Stimulated activated CD8-positive, alpha-beta memory T cell treated with anti-CD3 and anti-CD28 coated beads, Interleukin-4, amount 100 ng/mL, for 4 hours (primary cell): ENCODE measurements at regions not wholly inside any gene's neighbourhood (a gene's known extent, or its start where the extent isn't known, plus 50 kb on each side); places are given as distances from the start of the nearest gene placed in this dataset.

Source experiments
- DNase-seq, 2 donors: peaks; one replicate each; pipeline ENCODE4 v3.0.0-alpha.2; 2020; ENCODE audit warnings: low read depth in 2 of 2, low spot score in 1 of 2

- no peak for DNase-seq
These were observed 98.6 kb downstream of the BCL2L11 start for GRCh38 chr2:111219285-111219684.

DNA sequence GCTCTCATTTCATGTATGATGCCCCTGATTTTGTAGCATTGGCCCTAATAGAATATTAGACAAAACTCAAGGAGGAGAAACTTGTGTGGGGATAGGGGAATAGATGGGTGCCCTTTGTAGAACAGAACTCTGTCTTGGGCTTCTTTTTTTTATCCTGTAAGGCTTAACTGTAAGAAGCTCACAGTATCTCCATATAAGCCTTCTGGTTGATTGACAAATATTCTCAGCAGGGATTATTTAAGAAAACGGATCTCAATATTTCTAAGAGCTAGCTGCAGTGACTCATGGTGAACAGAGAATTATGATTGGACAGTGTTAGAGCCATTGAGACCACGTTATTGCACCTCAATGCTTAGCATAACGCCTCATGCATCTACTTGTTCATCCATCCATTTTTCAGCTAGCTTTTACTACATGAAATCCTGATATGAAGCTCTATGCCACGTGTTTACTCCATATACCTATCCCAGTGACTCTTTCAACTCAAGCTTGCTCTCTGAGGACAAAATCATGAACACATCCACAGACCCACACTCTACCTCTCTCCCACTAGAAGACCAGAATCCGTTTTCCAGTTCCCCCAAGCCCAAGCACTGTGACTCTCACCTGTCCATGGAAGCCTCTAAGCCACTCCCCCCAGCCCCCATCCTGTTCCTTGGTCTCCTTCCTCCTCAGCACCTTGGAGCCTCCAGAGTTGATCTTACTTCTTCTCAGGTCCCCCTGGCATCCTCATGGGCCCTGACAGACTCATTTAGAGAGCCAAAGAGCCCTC lies 99.2 kb downstream of the BCL2L11 start:
- DNase-seq: no peak

GRCh38 chr2:111220962-111221361 lies 100.2 kb downstream of the BCL2L11 start:
- DNase-seq: no peak

- DNase-seq: no peak
These were observed 101.0 kb downstream of the BCL2L11 start for GRCh38 chr2:111221701-111222100.

DNA sequence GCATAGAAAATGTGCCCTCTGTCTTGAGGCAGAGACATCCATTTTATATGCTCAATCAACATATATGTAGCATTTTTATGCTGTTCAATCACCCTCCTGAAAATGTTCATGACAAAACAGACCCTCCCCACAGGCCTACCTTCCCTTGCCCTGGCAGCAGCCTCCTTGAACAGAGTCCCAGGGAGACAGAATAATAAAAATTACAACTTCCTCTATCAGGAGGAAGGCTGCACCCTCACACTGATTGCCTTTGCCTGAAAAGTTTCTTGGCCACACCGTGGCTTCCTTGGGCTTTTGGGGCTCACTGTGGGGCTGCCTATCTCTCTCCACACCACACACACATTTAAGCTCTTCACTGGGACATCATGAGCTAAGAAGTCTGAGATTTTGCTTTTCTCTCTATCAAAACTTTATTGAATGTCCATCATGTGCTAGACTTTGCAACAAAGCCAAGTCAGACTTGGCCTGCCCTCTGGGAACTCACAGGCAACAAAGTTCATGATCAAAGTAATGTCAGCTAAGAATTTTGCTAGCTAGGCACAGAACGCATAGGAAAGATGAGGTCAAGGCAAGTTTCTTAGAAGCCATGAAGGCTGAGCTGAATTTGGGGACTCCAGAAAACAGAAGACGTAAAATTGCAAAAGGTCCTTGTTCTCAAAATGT lies 101.6 kb downstream of the BCL2L11 start:
- DNase-seq: no peak

DNA sequence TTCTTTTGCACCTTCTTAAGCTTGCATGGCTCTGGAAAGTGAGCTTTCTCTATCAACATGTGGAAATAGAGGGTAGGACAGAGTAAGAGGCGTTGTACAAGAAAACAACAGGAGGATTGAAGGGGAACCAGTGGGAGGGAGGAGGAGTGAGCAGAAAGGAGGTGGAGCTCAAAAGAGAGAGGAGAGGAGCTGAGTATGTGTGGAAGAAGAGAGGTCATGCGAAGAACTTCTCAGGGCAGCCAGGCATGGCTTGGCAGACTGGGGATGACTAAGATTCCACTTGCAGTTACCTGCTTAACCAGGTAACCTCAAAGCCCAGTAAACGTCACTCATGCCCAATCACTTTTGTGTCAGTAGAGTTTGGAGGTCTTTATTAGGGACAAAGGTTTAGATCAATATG lies 105.1 kb downstream of the BCL2L11 start:
- no peak for DNase-seq

- DNase-seq: no peak
These were observed 106.4 kb downstream of the BCL2L11 start for GRCh38 chr2:111226876-111227700.

DNA sequence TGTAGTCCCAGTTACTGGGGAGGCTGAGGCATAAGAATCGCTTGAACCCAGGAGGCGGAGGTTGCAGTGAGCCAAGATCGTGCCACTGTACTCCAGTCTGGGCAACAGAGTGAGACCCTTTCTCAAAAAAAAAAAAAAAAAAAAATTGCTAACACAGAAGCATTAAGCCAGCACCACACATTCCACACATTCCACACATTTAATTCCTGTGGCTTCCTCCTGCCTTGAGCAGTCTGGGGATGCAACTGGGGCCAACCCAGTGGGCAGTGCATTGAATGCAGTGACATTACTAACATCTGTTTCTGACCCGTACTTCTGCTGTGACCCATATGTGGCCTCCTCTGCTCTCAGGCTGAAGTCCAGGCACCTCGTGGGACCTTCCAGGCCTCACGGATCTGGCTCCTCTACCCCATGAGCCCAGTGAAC lies 107.0 kb downstream of the BCL2L11 start:
- DNase-seq: no peak

GRCh38 chr2:111231532-111232252 lies 111.0 kb downstream of the BCL2L11 start:
- DNase-seq: no peak

DNA sequence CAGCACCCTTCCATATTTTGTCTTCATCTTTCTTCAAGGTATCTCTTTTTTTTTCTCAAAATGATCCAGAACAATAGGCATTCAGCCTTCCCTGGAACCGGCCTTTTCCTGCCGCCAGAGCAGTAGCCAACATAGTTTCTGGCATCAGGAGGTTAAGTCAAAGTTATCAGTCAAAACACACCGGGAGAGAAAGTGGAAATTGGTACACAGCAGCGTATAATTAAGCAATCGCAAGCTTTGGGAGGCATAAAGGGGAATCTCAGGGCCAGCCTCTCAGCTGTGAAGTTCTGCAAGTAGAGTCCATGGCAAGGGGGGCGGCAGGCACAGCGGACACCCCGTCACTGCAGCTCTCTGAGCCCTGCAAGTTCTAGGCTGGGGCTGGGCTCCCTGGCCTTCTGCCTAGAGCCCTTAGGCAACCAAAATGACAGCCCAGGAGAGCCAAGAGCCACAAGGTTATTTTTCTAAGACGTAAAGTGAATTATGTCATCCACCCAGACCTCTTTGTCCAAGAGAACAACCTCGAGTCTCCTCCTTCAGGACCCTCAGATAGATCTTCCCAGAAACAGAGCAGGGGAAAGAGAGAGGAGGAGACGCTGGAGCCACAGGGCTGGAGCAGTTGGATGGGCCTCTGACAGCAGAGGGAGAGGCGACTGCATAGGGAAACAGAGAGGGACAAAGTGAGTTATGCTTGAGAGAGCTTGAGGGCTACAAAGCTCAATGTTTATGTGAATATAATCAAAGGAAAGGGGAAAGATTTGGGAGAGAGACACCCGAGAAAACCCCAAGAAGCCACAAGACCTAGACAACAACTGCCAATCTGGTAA lies 114.7 kb downstream of the BCL2L11 start:
- no peak for DNase-seq

DNA sequence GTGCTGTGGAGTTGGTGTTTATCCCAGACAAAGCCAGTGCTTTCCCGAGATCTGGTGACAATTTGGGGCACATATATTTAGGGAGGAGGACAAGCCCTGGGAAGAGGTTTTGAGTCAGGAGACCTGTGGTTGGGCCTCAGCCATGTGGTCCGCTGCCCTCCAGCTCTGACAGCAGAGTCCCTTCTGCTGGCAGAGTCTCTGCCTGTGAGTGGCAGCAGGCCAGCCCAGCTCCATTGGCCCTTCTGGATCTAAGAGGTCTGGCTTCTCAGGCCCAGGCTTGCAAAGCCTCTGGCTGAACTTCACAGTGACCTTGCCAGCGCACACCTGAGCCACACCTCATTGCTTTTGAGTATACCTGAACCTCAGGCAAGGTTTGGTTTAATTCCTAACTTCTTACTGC lies 115.3 kb downstream of the BCL2L11 start:
- DNase-seq: no peak

- no peak for DNase-seq
These were observed 117.6 kb downstream of the BCL2L11 start for GRCh38 chr2:111238296-111238695.

DNA sequence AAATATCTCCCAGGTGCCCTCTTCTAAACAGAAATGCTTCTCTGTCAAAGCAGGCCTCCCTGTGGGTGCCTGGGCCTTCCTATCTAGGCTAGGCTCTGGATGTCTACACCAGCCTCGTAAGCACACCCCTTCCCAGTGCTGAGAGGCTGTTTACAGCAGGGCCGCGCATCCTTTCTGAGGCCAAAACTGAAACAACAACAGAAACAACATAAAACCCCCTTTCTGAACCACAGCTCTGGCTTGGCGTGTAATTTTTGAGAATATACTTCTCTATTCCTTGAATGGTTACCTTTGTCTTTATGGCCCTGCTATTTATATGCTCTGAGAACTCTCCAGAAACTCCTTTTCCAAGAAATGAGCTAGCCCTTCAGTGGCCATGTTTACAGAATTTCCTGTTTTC lies 118.4 kb downstream of the BCL2L11 start:
- no peak for DNase-seq

- no peak for DNase-seq
These were observed 119.0 kb downstream of the BCL2L11 start for GRCh38 chr2:111239581-111240249.

- DNase-seq: no peak
These were observed 122.6 kb downstream of the BCL2L11 start for GRCh38 chr2:111243295-111243694.

DNA sequence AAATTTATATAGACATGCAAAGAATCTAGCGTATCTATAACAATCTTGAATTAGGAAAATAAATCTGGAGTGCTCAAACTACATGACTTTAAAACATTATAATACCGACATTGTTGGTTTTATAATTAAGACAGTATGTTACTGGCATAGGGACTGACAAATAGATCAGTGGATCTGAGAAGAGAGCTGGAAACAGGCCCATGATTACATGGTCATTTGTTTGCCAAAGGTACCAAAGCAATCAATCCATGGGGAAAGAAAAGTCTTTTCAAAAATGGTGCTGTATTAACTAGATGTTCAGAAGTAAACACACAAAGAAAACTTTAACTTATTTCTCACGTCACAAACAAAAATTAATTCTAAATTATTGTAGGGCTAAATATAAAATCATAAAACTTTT lies 124.2 kb downstream of the BCL2L11 start:
- no peak for DNase-seq

DNA sequence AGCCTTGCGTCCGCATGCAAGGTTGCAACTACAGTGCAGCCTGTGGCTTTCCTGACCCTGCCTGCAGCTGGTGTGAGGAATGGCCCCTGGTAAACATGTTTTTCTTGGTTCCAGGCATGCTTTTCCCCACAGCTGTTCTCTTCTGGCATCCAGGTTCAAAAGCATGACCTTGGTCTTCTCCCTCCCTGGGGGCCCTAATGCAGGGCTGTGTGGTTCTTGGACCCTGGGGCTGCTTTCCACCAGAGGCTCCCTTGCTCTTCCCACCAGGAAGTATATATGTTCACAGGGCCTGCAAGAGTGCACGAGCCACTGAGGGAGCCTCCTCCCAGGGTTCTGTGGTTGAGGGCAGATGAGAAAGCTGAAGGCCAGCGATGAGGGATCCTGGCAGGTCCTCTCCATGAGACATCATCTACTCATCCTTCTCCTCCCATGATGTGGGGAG lies 125.9 kb downstream of the BCL2L11 start:
- no peak for DNase-seq

GRCh38 chr2:111247491-111247890 lies 126.8 kb downstream of the BCL2L11 start:
- DNase-seq: no peak

GRCh38 chr2:111249806-111250205 lies 129.1 kb downstream of the BCL2L11 start:
- no peak for DNase-seq
